SK-N-SH treated with all-trans-retinoic acid at 6 μM for 48 hours (cell line): ENCODE measurements at regions not wholly inside any gene's neighbourhood (a gene's known extent, or its start where the extent isn't known, plus 50 kb on each side); places are given as distances from the start of the nearest gene placed in this dataset.

Source experiments
- ARNTL ChIP-seq: fragments of 450-650 bp; formaldehyde crosslinking; IDR thresholded peaks from 2 replicates; pipeline ENCODE4 v1.5.0; 2020; ENCODE audit warnings: low read depth, mild to moderate bottlenecking, moderate library complexity, borderline replicate concordance
- BACH2 ChIP-seq: fragments of 250-450 bp; sonication (Bioruptor Pico); IDR thresholded peaks from 2 replicates; pipeline ENCODE4 v1.9.0; 2021; ENCODE audit warnings: mild to moderate bottlenecking, borderline replicate concordance
- CSDC2 ChIP-seq: fragments of 250-450 bp; sonication (Bioruptor Pico); IDR thresholded peaks from 2 replicates; pipeline ENCODE4 v1.5.0; 2020; ENCODE audit warnings: mild to moderate bottlenecking, moderate library complexity
- ISL1 ChIP-seq: fragments of 250-450 bp; sonication (Bioruptor Pico); IDR thresholded peaks from 2 replicates; pipeline ENCODE4 v2.1.2; 2022; ENCODE audit warnings: mild to moderate bottlenecking, moderate library complexity
- OSR1 ChIP-seq: fragments of 250-450 bp; sonication (Bioruptor Pico); IDR thresholded peaks from 2 replicates; pipeline ENCODE4 v1.8.0; 2022; ENCODE audit warnings: moderate library complexity, mild to moderate bottlenecking, inconsistent platforms
- ZFP30 ChIP-seq: fragments of 450-650 bp; formaldehyde crosslinking; IDR thresholded peaks from 2 replicates; pipeline ENCODE4 v1.5.0; 2022; ENCODE audit warnings: mild to moderate bottlenecking, moderate library complexity
- ZNF565 ChIP-seq: fragments of 450-650 bp; formaldehyde crosslinking; conservative IDR thresholded peaks from 2 replicates; pipeline ENCODE4 v1.5.0; 2020; ENCODE audit warnings: low read depth, mild to moderate bottlenecking, moderate library complexity
- ZNF8 ChIP-seq: fragments of 450-650 bp; formaldehyde crosslinking; IDR thresholded peaks from 2 replicates; pipeline ENCODE4 v1.5.0; 2020; ENCODE audit warnings: mild to moderate bottlenecking, moderate library complexity
- TF ChIP-seq, protein P1 (sequence below): fragments of 250-450 bp; sonication (Bioruptor Pico); IDR thresholded peaks from 2 replicates; pipeline ENCODE4 v1.8.0; 2020; ENCODE audit warnings: mild to moderate bottlenecking, moderate library complexity, borderline replicate concordance
- TF ChIP-seq, protein P2 (sequence below): fragments of 250-450 bp; sonication (Bioruptor Pico); IDR thresholded peaks from 2 replicates; pipeline ENCODE4 v1.5.0; 2020; ENCODE audit warnings: mild to moderate bottlenecking, moderate library complexity
- TF ChIP-seq, protein P3 (sequence below): fragments of 250-450 bp; sonication (Bioruptor Pico); IDR thresholded peaks from 2 replicates; pipeline ENCODE4 v1.8.0; 2021; ENCODE audit warnings: low read depth, mild to moderate bottlenecking, moderate library complexity, borderline replicate concordance

DNA sequence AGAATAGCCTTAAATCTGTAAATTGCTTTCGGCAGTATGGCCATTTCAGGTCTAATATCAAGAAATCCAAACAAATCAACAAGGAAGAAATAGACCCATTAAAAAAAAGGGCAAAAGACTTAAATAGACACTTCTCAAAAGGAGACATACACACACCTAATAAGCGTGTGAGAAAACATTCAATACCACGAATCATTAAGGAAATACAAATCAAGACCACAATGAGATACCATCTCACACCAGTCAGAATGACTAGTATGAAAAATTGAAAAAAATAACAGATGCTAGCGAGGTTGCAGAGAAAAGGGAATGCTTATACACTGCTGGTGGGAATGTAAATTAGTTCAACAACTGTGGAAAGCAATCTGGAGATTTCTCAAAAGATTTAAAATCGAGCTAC lies 243.2 kb downstream of the DSEL start:
- no peak for TF ChIP-seq ZFP30 (CRISPR knock-in tag)
- no peak for TF ChIP-seq ISL1 (CRISPR knock-in tag)
- TF ChIP-seq OSR1 (CRISPR knock-in tag) = no peak
- no peak for TF ChIP-seq ZNF565 (CRISPR knock-in tag)
- TF ChIP-seq BACH2 (CRISPR knock-in tag) = no peak
- TF ChIP-seq, protein P1, sequence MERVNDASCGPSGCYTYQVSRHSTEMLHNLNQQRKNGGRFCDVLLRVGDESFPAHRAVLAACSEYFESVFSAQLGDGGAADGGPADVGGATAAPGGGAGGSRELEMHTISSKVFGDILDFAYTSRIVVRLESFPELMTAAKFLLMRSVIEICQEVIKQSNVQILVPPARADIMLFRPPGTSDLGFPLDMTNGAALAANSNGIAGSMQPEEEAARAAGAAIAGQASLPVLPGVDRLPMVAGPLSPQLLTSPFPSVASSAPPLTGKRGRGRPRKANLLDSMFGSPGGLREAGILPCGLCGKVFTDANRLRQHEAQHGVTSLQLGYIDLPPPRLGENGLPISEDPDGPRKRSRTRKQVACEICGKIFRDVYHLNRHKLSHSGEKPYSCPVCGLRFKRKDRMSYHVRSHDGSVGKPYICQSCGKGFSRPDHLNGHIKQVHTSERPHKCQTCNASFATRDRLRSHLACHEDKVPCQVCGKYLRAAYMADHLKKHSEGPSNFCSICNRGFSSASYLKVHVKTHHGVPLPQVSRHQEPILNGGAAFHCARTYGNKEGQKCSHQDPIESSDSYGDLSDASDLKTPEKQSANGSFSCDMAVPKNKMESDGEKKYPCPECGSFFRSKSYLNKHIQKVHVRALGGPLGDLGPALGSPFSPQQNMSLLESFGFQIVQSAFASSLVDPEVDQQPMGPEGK = no peak
- TF ChIP-seq ZNF8 (CRISPR knock-in tag) = no peak
- TF ChIP-seq, protein P2, sequence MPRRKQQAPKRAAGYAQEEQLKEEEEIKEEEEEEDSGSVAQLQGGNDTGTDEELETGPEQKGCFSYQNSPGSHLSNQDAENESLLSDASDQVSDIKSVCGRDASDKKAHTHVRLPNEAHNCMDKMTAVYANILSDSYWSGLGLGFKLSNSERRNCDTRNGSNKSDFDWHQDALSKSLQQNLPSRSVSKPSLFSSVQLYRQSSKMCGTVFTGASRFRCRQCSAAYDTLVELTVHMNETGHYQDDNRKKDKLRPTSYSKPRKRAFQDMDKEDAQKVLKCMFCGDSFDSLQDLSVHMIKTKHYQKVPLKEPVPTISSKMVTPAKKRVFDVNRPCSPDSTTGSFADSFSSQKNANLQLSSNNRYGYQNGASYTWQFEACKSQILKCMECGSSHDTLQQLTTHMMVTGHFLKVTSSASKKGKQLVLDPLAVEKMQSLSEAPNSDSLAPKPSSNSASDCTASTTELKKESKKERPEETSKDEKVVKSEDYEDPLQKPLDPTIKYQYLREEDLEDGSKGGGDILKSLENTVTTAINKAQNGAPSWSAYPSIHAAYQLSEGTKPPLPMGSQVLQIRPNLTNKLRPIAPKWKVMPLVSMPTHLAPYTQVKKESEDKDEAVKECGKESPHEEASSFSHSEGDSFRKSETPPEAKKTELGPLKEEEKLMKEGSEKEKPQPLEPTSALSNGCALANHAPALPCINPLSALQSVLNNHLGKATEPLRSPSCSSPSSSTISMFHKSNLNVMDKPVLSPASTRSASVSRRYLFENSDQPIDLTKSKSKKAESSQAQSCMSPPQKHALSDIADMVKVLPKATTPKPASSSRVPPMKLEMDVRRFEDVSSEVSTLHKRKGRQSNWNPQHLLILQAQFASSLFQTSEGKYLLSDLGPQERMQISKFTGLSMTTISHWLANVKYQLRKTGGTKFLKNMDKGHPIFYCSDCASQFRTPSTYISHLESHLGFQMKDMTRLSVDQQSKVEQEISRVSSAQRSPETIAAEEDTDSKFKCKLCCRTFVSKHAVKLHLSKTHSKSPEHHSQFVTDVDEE (CRISPR knock-in tag) = no peak
- no peak for TF ChIP-seq ARNTL (CRISPR knock-in tag)
- no peak for TF ChIP-seq CSDC2 (CRISPR knock-in tag)
- TF ChIP-seq, protein P3, sequence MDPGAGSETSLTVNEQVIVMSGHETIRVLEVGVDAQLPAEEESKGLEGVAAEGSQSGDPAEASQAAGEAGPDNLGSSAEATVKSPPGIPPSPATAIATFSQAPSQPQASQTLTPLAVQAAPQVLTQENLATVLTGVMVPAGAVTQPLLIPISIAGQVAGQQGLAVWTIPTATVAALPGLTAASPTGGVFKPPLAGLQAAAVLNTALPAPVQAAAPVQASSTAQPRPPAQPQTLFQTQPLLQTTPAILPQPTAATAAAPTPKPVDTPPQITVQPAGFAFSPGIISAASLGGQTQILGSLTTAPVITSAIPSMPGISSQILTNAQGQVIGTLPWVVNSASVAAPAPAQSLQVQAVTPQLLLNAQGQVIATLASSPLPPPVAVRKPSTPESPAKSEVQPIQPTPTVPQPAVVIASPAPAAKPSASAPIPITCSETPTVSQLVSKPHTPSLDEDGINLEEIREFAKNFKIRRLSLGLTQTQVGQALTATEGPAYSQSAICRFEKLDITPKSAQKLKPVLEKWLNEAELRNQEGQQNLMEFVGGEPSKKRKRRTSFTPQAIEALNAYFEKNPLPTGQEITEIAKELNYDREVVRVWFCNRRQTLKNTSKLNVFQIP (CRISPR knock-in tag) = no peak
